Dendritic cell treated with granulocyte-macrophage colony-stimulating factor and Interleukin-4, amounts not matched to agents 40 ng/mL and 50 ng/mL, for 4 days (primary cell): ENCODE measurements at regions not wholly inside any gene's neighbourhood (a gene's known extent, or its start where the extent isn't known, plus 50 kb on each side); places are given as distances from the start of the nearest gene placed in this dataset.

ENCODE experiments used
- H3K27ac Mint-ChIP-seq: one replicate; pipeline ENCODE4 v1.8.0; 2022; ENCODE audit warnings: mild to moderate bottlenecking, mixed read lengths
- H3K27me3 Mint-ChIP-seq: one replicate; pipeline ENCODE4 v1.8.0; 2022; ENCODE audit warnings: mild to moderate bottlenecking, mixed read lengths
- H3K36me3 Mint-ChIP-seq: one replicate; pipeline ENCODE4 v1.8.0; 2022; ENCODE audit warnings: low read depth, mixed read lengths
- H3K4me1 Mint-ChIP-seq: one replicate; pipeline ENCODE4 v1.8.0; 2022; ENCODE audit warnings: low read depth, mixed read lengths
- H3K4me3 Mint-ChIP-seq: one replicate; pipeline ENCODE4 v1.8.0; 2022; ENCODE audit warnings: mild to moderate bottlenecking, moderate library complexity, mixed read lengths
- H3K9me3 Mint-ChIP-seq: one replicate; pipeline ENCODE4 v1.8.0; 2022; ENCODE audit warnings: mixed read lengths
- intact Hi-C: fragments of 100-400 bp; cut with micrococcal nuclease; formaldehyde crosslinking; loops from one replicate; pipeline ENCODE4 v1.15.0; 2022

DNA sequence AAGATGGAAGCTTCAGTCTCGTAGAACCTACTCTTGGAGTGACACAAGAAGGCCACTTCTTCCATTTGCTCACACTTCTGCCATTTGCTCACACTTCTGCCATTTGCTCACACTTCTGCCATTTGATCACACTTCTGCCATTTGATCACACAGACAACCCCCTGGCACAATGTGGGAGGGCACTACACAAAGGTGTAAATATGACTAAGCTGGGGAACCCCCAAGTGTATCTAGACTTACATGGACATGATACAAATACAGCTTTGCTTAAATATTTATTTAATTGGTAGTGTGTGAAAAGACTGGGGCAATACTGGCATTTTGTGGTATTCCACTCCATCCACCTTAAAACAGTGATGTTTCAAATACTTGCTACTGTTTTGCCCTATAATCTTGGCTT, 296.2 kb upstream of the PPFIA2 start:
- peaks cover 23% of the 10 kb centered on the region for H3K4me1 Mint-ChIP-seq
- H3K9me3 Mint-ChIP-seq, result no peaks in the 10 kb centered on the region
- no peak overlapping the region for H3K4me3 Mint-ChIP-seq
- no peak overlapping the region for H3K27ac Mint-ChIP-seq
- H3K36me3 Mint-ChIP-seq, result no peaks in the 10 kb centered on the region
- intact Hi-C loops, result no loop called here
- H3K27me3 Mint-ChIP-seq, result peaks cover 3% of the 10 kb centered on the region

DNA sequence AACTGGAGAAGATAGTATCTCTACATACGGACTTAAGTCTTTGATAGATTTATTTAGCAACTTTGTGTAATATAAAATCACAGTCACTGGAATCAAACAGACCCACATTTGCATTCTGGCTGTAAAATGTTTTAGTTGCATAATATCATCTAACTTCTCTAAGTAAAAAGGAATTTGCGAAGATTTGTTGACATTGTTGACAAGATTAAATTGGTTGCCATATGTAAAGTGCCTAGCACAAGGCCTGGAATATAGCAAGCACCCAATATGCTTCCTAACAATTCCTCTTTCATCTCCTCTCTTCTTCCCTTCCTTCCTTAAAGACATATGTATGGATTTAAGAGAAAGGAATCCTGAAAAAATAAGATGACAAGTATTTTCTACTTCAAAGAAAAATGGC, 295.4 kb upstream of the PPFIA2 start:
- H3K27me3 Mint-ChIP-seq, result peaks cover 3% of the 10 kb centered on the region
- no peak overlapping the region for H3K4me3 Mint-ChIP-seq
- no peaks in the 10 kb centered on the region for H3K36me3 Mint-ChIP-seq
- peaks cover 23% of the 10 kb centered on the region for H3K4me1 Mint-ChIP-seq
- no peaks in the 10 kb centered on the region for H3K9me3 Mint-ChIP-seq
- no peak overlapping the region for H3K27ac Mint-ChIP-seq
- intact Hi-C loops, result no loop called here

DNA sequence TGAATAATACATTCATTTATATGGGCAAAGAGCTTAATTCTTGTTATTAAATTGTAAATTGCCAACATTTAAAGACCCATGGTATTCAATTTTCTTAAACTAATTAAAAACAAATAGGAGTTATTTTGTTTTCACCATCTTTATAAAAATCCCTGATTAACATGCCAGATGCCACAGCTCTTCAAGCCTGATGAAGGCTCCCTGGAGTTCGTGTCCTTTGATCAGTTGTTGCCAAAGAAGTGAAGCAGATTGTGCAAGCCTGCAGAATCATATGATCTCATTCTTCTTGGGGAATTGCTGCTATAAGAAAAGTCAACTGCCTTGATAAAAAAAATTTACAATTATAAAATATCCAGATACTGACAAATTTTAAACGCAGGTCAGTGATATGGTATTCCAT, 288.3 kb upstream of the PPFIA2 start:
- Mint-ChIP-seq H3K27ac (no peak overlapping the region), H3K9me3 (no peaks in the 10 kb centered on the region), H3K36me3 (no peaks in the 10 kb centered on the region), H3K27me3 (peaks cover 1% of the 10 kb centered on the region), H3K4me1 (peaks cover 4% of the 10 kb centered on the region), H3K4me3 (no peak overlapping the region)
- intact Hi-C loops, result no loop called here

GRCh38 chr12:82040987-82041743, 282.0 kb upstream of the PPFIA2 start:
- no peaks in the 10 kb centered on the region for H3K9me3 Mint-ChIP-seq
- H3K27ac Mint-ChIP-seq, result peak overlapping the region; percentile 18
- no peaks in the 10 kb centered on the region for H3K36me3 Mint-ChIP-seq
- H3K27me3 Mint-ChIP-seq, result peaks cover 1% of the 10 kb centered on the region
- H3K4me3 Mint-ChIP-seq, result no peak overlapping the region
- intact Hi-C loops, result no loop called here
- H3K4me1 Mint-ChIP-seq, result peaks cover 13% of the 10 kb centered on the region

DNA sequence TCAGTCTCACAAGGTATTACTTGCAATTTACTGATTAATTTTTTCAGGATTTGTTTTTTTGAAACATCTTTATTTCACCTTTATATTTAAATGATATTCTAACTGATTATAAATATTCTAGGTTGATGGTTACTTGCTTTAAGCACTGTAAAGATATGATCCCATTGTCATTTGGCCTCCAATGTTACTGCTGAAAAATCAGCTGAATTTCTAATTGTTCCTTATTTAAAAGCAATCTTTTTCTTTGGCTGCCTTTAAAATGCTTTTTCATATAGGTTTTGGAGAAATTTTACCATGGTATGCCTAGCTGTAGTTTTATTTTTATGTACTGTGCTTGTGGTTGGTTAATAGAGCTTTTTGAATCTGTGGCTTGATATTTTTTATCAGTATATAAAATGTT, 275.6 kb upstream of the PPFIA2 start:
- Mint-ChIP-seq H3K9me3 (peaks cover 10% of the 10 kb centered on the region), H3K4me1 (peaks cover 17% of the 10 kb centered on the region), H3K27ac (no peak overlapping the region), H3K27me3 (no peaks in the 10 kb centered on the region), H3K4me3 (no peak overlapping the region), H3K36me3 (no peaks in the 10 kb centered on the region)
- intact Hi-C loops, result no loop called here

GRCh38 chr12:82029936-82030335, 270.8 kb upstream of the PPFIA2 start:
- peak overlapping the region; percentile 51 for H3K27ac Mint-ChIP-seq
- no peak overlapping the region for H3K4me3 Mint-ChIP-seq
- no peaks in the 10 kb centered on the region for H3K36me3 Mint-ChIP-seq
- intact Hi-C loops, result no loop called here
- peaks cover 10% of the 10 kb centered on the region for H3K9me3 Mint-ChIP-seq
- H3K27me3 Mint-ChIP-seq, result no peaks in the 10 kb centered on the region
- H3K4me1 Mint-ChIP-seq, result peaks cover 35% of the 10 kb centered on the region

DNA sequence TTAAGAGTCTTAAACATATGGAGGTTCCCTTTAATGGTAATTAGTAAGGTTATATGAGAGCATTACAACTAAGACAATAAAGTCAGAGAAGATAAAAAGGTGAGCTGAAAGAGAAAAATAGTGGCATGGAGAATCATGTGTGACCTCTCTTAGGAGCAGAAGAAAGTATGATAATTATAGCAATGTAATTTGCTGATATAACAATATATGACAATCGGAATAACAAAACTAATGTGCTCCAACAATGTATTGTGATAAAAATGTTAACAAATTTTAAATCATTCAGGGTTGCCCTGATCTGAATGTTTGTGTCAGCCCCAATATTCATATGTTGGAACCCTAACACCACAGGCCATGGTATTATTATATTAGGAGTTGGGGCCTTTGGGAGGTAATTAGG, 269.6 kb upstream of the PPFIA2 start:
- no peaks in the 10 kb centered on the region for H3K27me3 Mint-ChIP-seq
- no peak overlapping the region for H3K4me3 Mint-ChIP-seq
- H3K4me1 Mint-ChIP-seq, result peaks cover 32% of the 10 kb centered on the region
- H3K9me3 Mint-ChIP-seq, result peaks cover 6% of the 10 kb centered on the region
- no peaks in the 10 kb centered on the region for H3K36me3 Mint-ChIP-seq
- H3K27ac Mint-ChIP-seq, result no peak overlapping the region
- intact Hi-C loops, result no loop called here

GRCh38 chr12:82027612-82028011, 268.5 kb upstream of the PPFIA2 start:
- H3K4me1 Mint-ChIP-seq, result peaks cover 27% of the 10 kb centered on the region
- no peaks in the 10 kb centered on the region for H3K36me3 Mint-ChIP-seq
- no peaks in the 10 kb centered on the region for H3K9me3 Mint-ChIP-seq
- H3K27ac Mint-ChIP-seq, result no peak overlapping the region
- H3K27me3 Mint-ChIP-seq, result no peaks in the 10 kb centered on the region
- intact Hi-C loops, result no loop called here
- no peak overlapping the region for H3K4me3 Mint-ChIP-seq

- no peaks in the 10 kb centered on the region for H3K9me3 Mint-ChIP-seq
- H3K27ac Mint-ChIP-seq, result no peak overlapping the region
- peaks cover 23% of the 10 kb centered on the region for H3K4me1 Mint-ChIP-seq
- H3K27me3 Mint-ChIP-seq, result no peaks in the 10 kb centered on the region
- no peaks in the 10 kb centered on the region for H3K36me3 Mint-ChIP-seq
- intact Hi-C loops, result no loop called here
- H3K4me3 Mint-ChIP-seq, result no peak overlapping the region
These were observed 266.3 kb upstream of the PPFIA2 start for GRCh38 chr12:82025462-82025861.

DNA sequence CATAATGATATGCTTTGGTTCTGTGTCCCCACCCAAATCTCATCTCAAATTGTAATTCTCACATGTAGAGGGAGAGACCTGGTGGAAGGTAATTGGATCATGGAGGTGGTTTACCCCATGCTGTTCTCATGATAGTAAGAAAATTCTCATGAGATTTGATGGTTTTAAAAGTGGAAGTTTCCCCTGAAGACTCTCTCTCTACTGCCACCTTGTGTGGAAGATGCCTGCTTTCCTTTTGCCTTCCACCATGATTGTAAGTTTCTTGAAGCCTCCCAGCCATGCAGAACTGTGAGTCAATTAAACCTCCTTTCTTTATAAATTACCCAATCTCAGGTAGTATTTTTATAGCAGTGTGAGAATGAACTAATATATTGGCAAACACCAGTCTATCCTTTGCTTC, 260.4 kb upstream of the PPFIA2 start:
- no peaks in the 10 kb centered on the region for H3K4me1 Mint-ChIP-seq
- H3K27me3 Mint-ChIP-seq, result no peaks in the 10 kb centered on the region
- no peak overlapping the region for H3K4me3 Mint-ChIP-seq
- intact Hi-C loops, result no loop called here
- H3K36me3 Mint-ChIP-seq, result no peaks in the 10 kb centered on the region
- H3K27ac Mint-ChIP-seq, result no peak overlapping the region
- H3K9me3 Mint-ChIP-seq, result peaks cover 35% of the 10 kb centered on the region

- Mint-ChIP-seq H3K27ac (no peak overlapping the region), H3K4me1 (no peaks in the 10 kb centered on the region), H3K36me3 (no peaks in the 10 kb centered on the region), H3K9me3 (peaks cover 35% of the 10 kb centered on the region), H3K27me3 (no peaks in the 10 kb centered on the region), H3K4me3 (no peak overlapping the region)
- intact Hi-C loops, result no loop called here
These were observed 256.6 kb upstream of the PPFIA2 start for GRCh38 chr12:82015623-82016347.

DNA sequence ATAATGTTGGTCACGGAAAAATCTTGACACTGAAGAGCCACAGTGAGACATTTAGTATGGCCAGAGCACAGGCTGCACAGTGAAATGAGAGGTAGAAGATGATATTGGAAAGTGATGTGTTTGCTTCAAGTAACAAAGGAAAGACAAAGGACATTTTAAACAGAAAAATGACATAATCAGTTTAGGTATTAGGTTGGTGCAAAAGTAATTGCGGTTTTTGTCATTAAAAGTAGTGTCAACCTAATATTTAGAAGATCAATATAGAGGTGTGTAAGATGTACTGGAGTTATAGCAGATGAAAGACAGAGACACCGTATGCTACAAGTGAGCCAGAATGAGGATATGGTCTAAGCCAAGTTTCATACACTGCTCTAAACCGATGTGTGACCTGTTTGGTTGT, 253.0 kb upstream of the PPFIA2 start:
- no peaks in the 10 kb centered on the region for H3K27me3 Mint-ChIP-seq
- H3K9me3 Mint-ChIP-seq, result peaks cover 10% of the 10 kb centered on the region
- H3K4me1 Mint-ChIP-seq, result no peaks in the 10 kb centered on the region
- intact Hi-C loops, result no loop called here
- H3K4me3 Mint-ChIP-seq, result no peak overlapping the region
- H3K27ac Mint-ChIP-seq, result no peak overlapping the region
- no peaks in the 10 kb centered on the region for H3K36me3 Mint-ChIP-seq

DNA sequence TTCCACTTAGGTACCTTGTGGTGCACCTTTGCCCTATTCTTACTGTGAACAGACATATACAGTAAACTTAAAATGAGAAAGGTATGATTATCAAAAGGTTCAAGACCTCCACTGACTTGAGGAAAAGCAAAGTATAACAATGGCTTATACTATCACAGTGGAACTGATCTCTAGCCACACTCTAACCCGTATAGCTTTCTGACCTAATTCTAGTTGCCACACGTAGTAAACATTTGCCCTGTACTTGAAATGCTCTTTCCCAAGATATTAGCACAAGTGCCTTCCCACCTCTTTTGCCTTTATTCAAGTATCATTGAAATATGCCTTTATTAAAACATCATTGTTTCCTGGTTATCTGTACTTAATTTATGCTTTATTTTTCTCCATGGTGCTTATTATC, 250.4 kb upstream of the PPFIA2 start:
- no peak overlapping the region for H3K4me3 Mint-ChIP-seq
- H3K27me3 Mint-ChIP-seq, result no peaks in the 10 kb centered on the region
- intact Hi-C loops, result no loop called here
- peaks cover 8% of the 10 kb centered on the region for H3K9me3 Mint-ChIP-seq
- H3K4me1 Mint-ChIP-seq, result no peaks in the 10 kb centered on the region
- no peak overlapping the region for H3K27ac Mint-ChIP-seq
- no peaks in the 10 kb centered on the region for H3K36me3 Mint-ChIP-seq

GRCh38 chr12:82008251-82008650, 249.1 kb upstream of the PPFIA2 start:
- Mint-ChIP-seq H3K27ac (no peak overlapping the region), H3K9me3 (peaks cover 8% of the 10 kb centered on the region), H3K27me3 (no peaks in the 10 kb centered on the region), H3K36me3 (no peaks in the 10 kb centered on the region), H3K4me1 (no peaks in the 10 kb centered on the region), H3K4me3 (no peak overlapping the region)
- intact Hi-C loops, result no loop called here
